ENCODE measurements at regions not wholly inside any gene's neighbourhood (a gene's known extent, or its start where the extent isn't known, plus 50 kb on each side); places are given as distances from the start of the nearest gene placed in this dataset.

DNA sequence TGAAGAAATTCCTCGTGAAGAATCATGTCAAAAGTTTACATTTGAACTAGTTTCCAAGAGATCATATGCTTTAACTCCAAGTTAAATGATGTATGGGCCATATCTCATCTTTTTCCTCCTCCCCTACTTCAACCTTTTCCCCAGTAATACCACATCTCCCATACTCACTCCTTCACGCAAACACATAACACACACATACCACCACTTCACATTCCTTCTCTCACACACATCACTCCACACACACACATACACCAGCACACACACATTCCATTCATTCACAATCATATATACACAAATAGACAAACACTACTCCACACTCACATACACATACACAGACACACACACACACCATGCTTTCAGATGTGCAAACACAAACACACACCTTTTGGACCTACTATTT is 769.0 kb upstream of the NR2F2 start:
- Histone ChIP-seq H2AFZ (no peak overlapping the region), H4K20me1 (ENCODE audit: insufficient read depth) (no peaks in the 10 kb centered on the region), H3F3A (ENCODE audit: insufficient read depth) (peaks cover 21% of the 10 kb centered on the region), H3K9ac (no peak overlapping the region), H3K4me1 (ENCODE audit: insufficient read depth) (peaks cover 34% of the 10 kb centered on the region), H3K4me2 (ENCODE audit: unreplicated experiment) (no peak overlapping the region), H3K4me3 (no peak overlapping the region), H3K27me3 (replicated peaks; ENCODE audit: insufficient read depth) (no peaks in the 10 kb centered on the region), H3K9me2 (ENCODE audit: insufficient read depth) (no peaks in the 10 kb centered on the region), H3K27ac (no peak overlapping the region), H3K9me3 (ENCODE audit: low read depth) (no peaks in the 10 kb centered on the region), H3K79me2 (ENCODE audit: insufficient read depth) (no peaks in the 10 kb centered on the region), H3K36me3 (ENCODE audit: low read depth) (no peaks in the 10 kb centered on the region)
- in situ Hi-C loops (cut with MboI): no loop called here
- no peak for DNase-seq
- TF ChIP-seq EZH2phosphoT487 (IDR thresholded peaks at IDR 0.05; ENCODE audit: insufficient read depth, low read depth) (no peak), EZH2 (IDR thresholded peaks at IDR 0.05; ENCODE audit: insufficient read depth, poor library complexity, severe bottlenecking) (no peak)
- 72% methylated on average over 2 of the region's 2 CpGs for WGBS, 2 experiments (ENCODE audit: low coverage in 1 of 2, low lambda C conversion rate in 2 of 2, missing lambda C conversion rate in 2 of 2)

- H3K4me2 ChIP-seq (ENCODE audit: unreplicated experiment): no peak overlapping the region
- no peak overlapping the region for H2AFZ ChIP-seq
- H3F3A ChIP-seq (ENCODE audit: insufficient read depth): peaks cover 11% of the 10 kb centered on the region
- no peak overlapping the region for H3K9ac ChIP-seq
- TF ChIP-seq EZH2phosphoT487 (IDR thresholded peaks at IDR 0.05; ENCODE audit: insufficient read depth, low read depth): no peak
- TF ChIP-seq EZH2 (IDR thresholded peaks at IDR 0.05; ENCODE audit: insufficient read depth, poor library complexity, severe bottlenecking): no peak
- H3K27me3 ChIP-seq (replicated peaks; ENCODE audit: insufficient read depth): no peaks in the 10 kb centered on the region
- DNase-seq: no peak
- H3K9me3 ChIP-seq (ENCODE audit: low read depth): no peaks in the 10 kb centered on the region
- no peaks in the 10 kb centered on the region for H3K79me2 ChIP-seq (ENCODE audit: insufficient read depth)
- no peaks in the 10 kb centered on the region for H3K36me3 ChIP-seq (ENCODE audit: low read depth)
- H3K4me1 ChIP-seq (ENCODE audit: insufficient read depth): peaks cover 28% of the 10 kb centered on the region
- H3K4me3 ChIP-seq: no peak overlapping the region
- 89 to 96% methylated on average over 5 of the region's 5 CpGs for WGBS, 2 experiments (ENCODE audit: low coverage in 1 of 2, low lambda C conversion rate in 2 of 2, missing lambda C conversion rate in 2 of 2)
- no peak overlapping the region for H3K27ac ChIP-seq
- H4K20me1 ChIP-seq (ENCODE audit: insufficient read depth): no peaks in the 10 kb centered on the region
- in situ Hi-C loops (cut with MboI): no loop called here
- H3K9me2 ChIP-seq (ENCODE audit: insufficient read depth): no peaks in the 10 kb centered on the region; the same call in 1 of the 2 replicates
These were observed 766.9 kb upstream of the NR2F2 start for GRCh38 chr15:95563634-95564033.

GRCh38 chr15:95565016-95565600 is 765.4 kb upstream of the NR2F2 start:
- H4K20me1 ChIP-seq (ENCODE audit: insufficient read depth): no peaks in the 10 kb centered on the region
- no peak overlapping the region for H3K9ac ChIP-seq
- no peaks in the 10 kb centered on the region for H3K27me3 ChIP-seq (replicated peaks; ENCODE audit: insufficient read depth)
- 89 to 95% methylated on average over 8 of the region's 8 CpGs for WGBS, 2 experiments (ENCODE audit: low coverage in 1 of 2, low lambda C conversion rate in 2 of 2, missing lambda C conversion rate in 2 of 2)
- H3K9me2 ChIP-seq (ENCODE audit: insufficient read depth): no peaks in the 10 kb centered on the region; the same call in 1 of the 2 replicates
- no peak overlapping the region for H3K4me2 ChIP-seq (ENCODE audit: unreplicated experiment)
- no peak overlapping the region for H3K27ac ChIP-seq
- in situ Hi-C loops (cut with MboI): no loop called here
- no peaks in the 10 kb centered on the region for H3F3A ChIP-seq (ENCODE audit: insufficient read depth)
- TF ChIP-seq EZH2phosphoT487 (IDR thresholded peaks at IDR 0.05; ENCODE audit: insufficient read depth, low read depth) (no peak), EZH2 (IDR thresholded peaks at IDR 0.05; ENCODE audit: insufficient read depth, poor library complexity, severe bottlenecking) (no peak)
- no peak overlapping the region for H3K4me3 ChIP-seq
- H3K79me2 ChIP-seq (ENCODE audit: insufficient read depth): no peaks in the 10 kb centered on the region
- no peaks in the 10 kb centered on the region for H3K9me3 ChIP-seq (ENCODE audit: low read depth)
- H3K4me1 ChIP-seq (ENCODE audit: insufficient read depth): peaks cover 14% of the 10 kb centered on the region
- H2AFZ ChIP-seq: no peak overlapping the region
- no peak for DNase-seq
- no peaks in the 10 kb centered on the region for H3K36me3 ChIP-seq (ENCODE audit: low read depth)

DNA sequence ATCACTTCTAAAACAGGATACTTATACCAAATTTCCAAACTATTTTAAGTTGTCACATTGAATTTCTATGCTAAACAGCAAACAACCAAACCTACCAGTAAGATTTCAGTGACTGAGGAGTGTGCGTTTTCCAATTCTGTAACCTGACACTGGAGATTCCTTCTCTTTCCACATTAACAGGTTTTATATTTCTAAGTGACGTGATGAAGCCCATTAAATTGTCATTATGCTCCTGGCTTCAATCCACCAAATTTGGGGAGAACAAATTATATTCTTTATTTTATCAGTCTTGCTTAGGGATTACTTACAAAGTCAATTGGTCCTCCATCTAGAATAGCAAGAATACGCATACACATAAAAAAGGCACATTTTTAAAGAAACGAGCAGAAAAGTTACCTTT is 764.8 kb upstream of the NR2F2 start:
- H3K79me2 ChIP-seq (ENCODE audit: insufficient read depth): no peaks in the 10 kb centered on the region
- TF ChIP-seq EZH2 (IDR thresholded peaks at IDR 0.05; ENCODE audit: insufficient read depth, poor library complexity, severe bottlenecking): no peak
- TF ChIP-seq EZH2phosphoT487 (IDR thresholded peaks at IDR 0.05; ENCODE audit: insufficient read depth, low read depth): no peak
- no peak overlapping the region for H3K27ac ChIP-seq
- no peak overlapping the region for H3K9ac ChIP-seq
- WGBS, 2 experiments (ENCODE audit: low coverage in 1 of 2, low lambda C conversion rate in 2 of 2, missing lambda C conversion rate in 2 of 2): 61 to 65% methylated on average over 4 of the region's 4 CpGs
- no peaks in the 10 kb centered on the region for H3K36me3 ChIP-seq (ENCODE audit: low read depth)
- no peaks in the 10 kb centered on the region for H4K20me1 ChIP-seq (ENCODE audit: insufficient read depth)
- no peak overlapping the region for H3K4me3 ChIP-seq
- no peaks in the 10 kb centered on the region; the same call in 1 of the 2 replicates for H3K9me2 ChIP-seq (ENCODE audit: insufficient read depth)
- no peaks in the 10 kb centered on the region for H3K27me3 ChIP-seq (replicated peaks; ENCODE audit: insufficient read depth)
- H3K4me1 ChIP-seq (ENCODE audit: insufficient read depth): peaks cover 12% of the 10 kb centered on the region
- H3F3A ChIP-seq (ENCODE audit: insufficient read depth): no peaks in the 10 kb centered on the region
- no peak overlapping the region for H3K4me2 ChIP-seq (ENCODE audit: unreplicated experiment)
- no peak for DNase-seq
- in situ Hi-C loops (cut with MboI): no loop called here
- H3K9me3 ChIP-seq (ENCODE audit: low read depth): no peaks in the 10 kb centered on the region
- H2AFZ ChIP-seq: no peak overlapping the region

Data from GM23248 (cell line).